CD14-positive monocyte (primary cell): ENCODE measurements at regions not wholly inside any gene's neighbourhood (a gene's known extent, or its start where the extent isn't known, plus 50 kb on each side); places are given as distances from the start of the nearest gene placed in this dataset.
A peak's percentile ranks its signal among the peaks of the same experiment; 100 is the strongest.
"Not testable (repeated sequence)": the region's sequence is repeated elsewhere in the genome, so short reads cannot be mapped to it uniquely, and the experiment has no call there.

Experiments used
- DNase-seq, 3 donors: peaks; one replicate each; pipeline ENCODE4 v3.0.0-alpha.2; 2011 to 2022
- H2AFZ ChIP-seq: 2 replicates; pipeline ENCODE4 v1.6.0; 2012; ENCODE audit warnings: mild to moderate bottlenecking, low read depth, low read length, inconsistent platforms; ENCODE audit not compliant: insufficient read depth, poor library complexity, severe bottlenecking
- H3K27ac ChIP-seq, 2 donors: 1 replicate in 1 of 2; 2 replicates in 1 of 2; pipeline ENCODE4 v1.5.1; 2012 to 2013; ENCODE audit warnings: low read length in 2 of 2, control low read depth in 1 of 2, inconsistent platforms in 1 of 2, low read depth in 1 of 2, mild to moderate bottlenecking in 1 of 2
- H3K27me3 ChIP-seq, 2 donors: one replicate each; pipeline versions ENCODE4 v1.6.0 to v1.6.1; 2011 to 2013; ENCODE audit warnings: low read length in 2 of 2; ENCODE audit not compliant: control insufficient read depth in 2 of 2, insufficient read depth in 2 of 2
- H3K36me3 ChIP-seq, 2 donors: replicated peaks in 1 of 2; 1 replicate in 1 of 2; 2 replicates in 1 of 2; pipeline versions ENCODE4 v1.5.1 to v1.6.1; 2012 to 2013; ENCODE audit warnings: low read length in 2 of 2, control low read depth in 1 of 2, inconsistent platforms in 1 of 2, mild to moderate bottlenecking in 1 of 2; ENCODE audit not compliant: insufficient read depth in 2 of 2, control insufficient read depth in 1 of 2
- H3K4me1 ChIP-seq, 2 donors: 1 replicate in 1 of 2; 2 replicates in 1 of 2; pipeline versions ENCODE4 v1.5.1 to v1.6.1; 2012 to 2013; ENCODE audit warnings: low read length in 2 of 2, control low read depth in 1 of 2, inconsistent platforms in 1 of 2, mild to moderate bottlenecking in 1 of 2, moderate library complexity in 1 of 2; ENCODE audit not compliant: insufficient read depth in 2 of 2, control insufficient read depth in 1 of 2
- H3K4me2 ChIP-seq: replicated peaks from 2 replicates; pipeline ENCODE3; 2012; ENCODE audit warnings: low read length, moderate library complexity, mild to moderate bottlenecking; ENCODE audit not compliant: poor library complexity, severe bottlenecking; ENCODE audit errors: extremely low read depth
- H3K4me3 ChIP-seq, 3 experiments: fragments of 200-600 bp in 1 of 3; sonication (generic) in 1 of 3; replicated peaks in 1 of 3; 1 replicate in 2 of 3; 2 replicates in 1 of 3; pipeline ENCODE4 v1.5.1; 2011 to 2013; ENCODE audit warnings: low read length in 3 of 3, mild to moderate bottlenecking in 3 of 3, control low read depth in 2 of 3, low read depth in 2 of 3, inconsistent platforms in 1 of 3, moderate library complexity in 1 of 3
- H3K79me2 ChIP-seq: 2 replicates; pipeline ENCODE4 v1.6.0; 2012; ENCODE audit warnings: mild to moderate bottlenecking, control low read depth, inconsistent platforms, low read length, moderate library complexity; ENCODE audit not compliant: insufficient read depth
- H3K9ac ChIP-seq: 2 replicates; pipeline ENCODE4 v1.6.0; 2017; ENCODE audit warnings: low read length, mild to moderate bottlenecking; ENCODE audit not compliant: insufficient read depth, poor library complexity, severe bottlenecking
- H3K9me3 ChIP-seq, 2 donors: replicated peaks in 1 of 2; 1 replicate in 1 of 2; 2 replicates in 1 of 2; pipeline versions ENCODE4 v1.5.1 to v1.6.1; 2012 to 2013; ENCODE audit warnings: low read length in 2 of 2, control low read depth in 1 of 2; ENCODE audit not compliant: control insufficient read depth in 1 of 2, insufficient read depth in 1 of 2
- H4K20me1 ChIP-seq: 2 replicates; pipeline ENCODE4 v1.6.0; 2012; ENCODE audit warnings: mild to moderate bottlenecking, low read length, control low read depth, moderate library complexity; ENCODE audit not compliant: insufficient read depth
- H3K27ac Mint-ChIP-seq, 7 donors: one replicate each; pipeline ENCODE4 v1.8.0; 2020; ENCODE audit warnings: mild to moderate bottlenecking in 7 of 7, mixed read lengths in 7 of 7, moderate library complexity in 6 of 7, inconsistent platforms in 2 of 7
- H3K27me3 Mint-ChIP-seq, 3 donors: one replicate each; pipeline ENCODE4 v1.8.0; 2021 to 2022; ENCODE audit warnings: low read depth in 3 of 3, mild to moderate bottlenecking in 3 of 3, mixed read lengths in 3 of 3, moderate library complexity in 3 of 3, inconsistent platforms in 1 of 3
- H3K36me3 Mint-ChIP-seq, 2 donors: one replicate each; pipeline ENCODE4 v1.8.0; 2020; ENCODE audit warnings: mixed read lengths in 2 of 2, inconsistent platforms in 1 of 2, mild to moderate bottlenecking in 1 of 2
- H3K4me1 Mint-ChIP-seq: one replicate; pipeline ENCODE4 v1.8.0; 2020; ENCODE audit warnings: mild to moderate bottlenecking, mixed read lengths
- H3K4me3 Mint-ChIP-seq, 2 donors: one replicate each; pipeline ENCODE4 v1.8.0; 2020; ENCODE audit warnings: mild to moderate bottlenecking in 2 of 2, mixed read lengths in 2 of 2, moderate library complexity in 1 of 2
- H3K9me3 Mint-ChIP-seq, 7 donors: one replicate each; pipeline ENCODE4 v1.8.0; 2020 to 2022; ENCODE audit warnings: mixed read lengths in 7 of 7, mild to moderate bottlenecking in 6 of 7, moderate library complexity in 6 of 7, inconsistent platforms in 2 of 7
- WGBS: methylation state at CpG from one replicate; pipeline ENCODE4 v1.1.5; 2013; ENCODE audit warnings: missing lambda C conversion rate; ENCODE audit not compliant: insufficient coverage; 5-methylcytosine and 5-hydroxymethylcytosine counted together
- intact Hi-C, 2 donors: fragments of 100-400 bp; cut with micrococcal nuclease; formaldehyde crosslinking; loops; one replicate each; pipeline versions ENCODE4 v1.15.0 to v1.15.1; 2023
- TF ChIP-seq, protein P1 (sequence below): fragments of 200-600 bp; IDR thresholded peaks from one replicate; pipeline ENCODE4 v1.8.0; 2022; ENCODE audit warnings: antibody characterized with exemption, mild to moderate bottlenecking

DNA sequence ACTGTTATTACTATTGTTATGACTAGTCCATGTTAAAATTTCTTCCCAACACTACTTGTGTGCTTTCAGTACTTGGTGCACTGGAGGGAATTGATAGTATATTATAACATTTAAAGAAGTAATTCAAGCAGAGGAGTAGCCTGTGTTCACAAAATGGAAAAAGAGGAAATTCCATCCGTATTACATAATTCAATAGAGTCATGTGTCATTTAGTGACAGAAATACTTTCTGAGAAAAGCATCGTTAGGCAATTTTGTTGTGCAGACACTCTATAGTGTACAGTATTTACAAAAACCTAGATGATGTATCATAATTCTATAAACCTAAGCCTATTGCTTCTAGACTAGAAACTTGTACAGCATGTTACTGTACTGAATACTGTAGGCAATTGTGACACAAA lies 78.3 kb upstream of the PCSK5 start:
- Histone ChIP-seq H3K4me3 (no peak overlapping the region), H4K20me1 (no peaks in the 10 kb centered on the region), H3K9me3 (peaks cover 7 to 10% of the 10 kb centered on the region in 2 donors), H3K4me2 (no peak overlapping the region), H3K36me3 (no peaks in the 10 kb centered on the region), H3K4me1 (peaks cover 3 to 10% of the 10 kb centered on the region in 2 donors), H3K9ac (no peak overlapping the region), H2AFZ (no peak overlapping the region), H3K27me3 (no peaks in the 10 kb centered on the region), H3K79me2 (no peaks in the 10 kb centered on the region), H3K27ac (no peak overlapping the region)
- Mint-ChIP-seq H3K27ac (no peak overlapping the region), H3K27me3 (peaks cover 0 to 5% (median 4%) of the 10 kb centered on the region in 3 donors), H3K36me3 (no peaks in the 10 kb centered on the region), H3K4me1 (peaks cover 7% of the 10 kb centered on the region), H3K9me3 (peaks cover 15 to 44% (median 26%) of the 10 kb centered on the region in 7 donors), H3K4me3 (no peak overlapping the region)
- TF ChIP-seq, protein P1, sequence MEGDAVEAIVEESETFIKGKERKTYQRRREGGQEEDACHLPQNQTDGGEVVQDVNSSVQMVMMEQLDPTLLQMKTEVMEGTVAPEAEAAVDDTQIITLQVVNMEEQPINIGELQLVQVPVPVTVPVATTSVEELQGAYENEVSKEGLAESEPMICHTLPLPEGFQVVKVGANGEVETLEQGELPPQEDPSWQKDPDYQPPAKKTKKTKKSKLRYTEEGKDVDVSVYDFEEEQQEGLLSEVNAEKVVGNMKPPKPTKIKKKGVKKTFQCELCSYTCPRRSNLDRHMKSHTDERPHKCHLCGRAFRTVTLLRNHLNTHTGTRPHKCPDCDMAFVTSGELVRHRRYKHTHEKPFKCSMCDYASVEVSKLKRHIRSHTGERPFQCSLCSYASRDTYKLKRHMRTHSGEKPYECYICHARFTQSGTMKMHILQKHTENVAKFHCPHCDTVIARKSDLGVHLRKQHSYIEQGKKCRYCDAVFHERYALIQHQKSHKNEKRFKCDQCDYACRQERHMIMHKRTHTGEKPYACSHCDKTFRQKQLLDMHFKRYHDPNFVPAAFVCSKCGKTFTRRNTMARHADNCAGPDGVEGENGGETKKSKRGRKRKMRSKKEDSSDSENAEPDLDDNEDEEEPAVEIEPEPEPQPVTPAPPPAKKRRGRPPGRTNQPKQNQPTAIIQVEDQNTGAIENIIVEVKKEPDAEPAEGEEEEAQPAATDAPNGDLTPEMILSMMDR = no peak
- WGBS = no CpG with 5 or more reads among the region's 2 CpGs
- peak; percentile 18 to 57 (median 54) for DNase-seq
- intact Hi-C loops = no loop called here

DNA sequence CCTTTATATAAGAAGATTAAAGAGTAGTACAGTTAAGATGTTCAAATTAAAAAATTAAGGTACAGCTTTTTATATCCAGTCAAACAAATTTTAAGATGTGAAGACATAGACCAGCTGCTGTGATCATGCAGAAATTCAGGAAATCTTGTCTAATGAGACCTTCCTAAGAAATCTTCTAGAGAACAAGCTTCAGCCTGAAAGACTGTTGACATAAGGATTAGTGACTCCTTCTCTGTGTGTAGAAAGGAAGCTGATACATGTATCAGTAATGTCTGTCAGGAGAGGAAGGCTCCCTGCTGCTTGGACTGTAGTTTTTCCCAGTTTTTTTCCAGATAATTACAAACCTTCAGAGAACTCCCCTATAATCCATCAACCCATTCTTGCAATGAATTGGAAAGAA lies 75.8 kb upstream of the PCSK5 start:
- H3K36me3 ChIP-seq = no peaks in the 10 kb centered on the region
- H3K9ac ChIP-seq = no peak overlapping the region
- intact Hi-C loops = no loop called here
- no peak overlapping the region for H3K4me3 Mint-ChIP-seq
- H3K79me2 ChIP-seq = no peaks in the 10 kb centered on the region
- H3K4me1 ChIP-seq = peaks cover 3 to 10% of the 10 kb centered on the region in 2 donors
- no peak overlapping the region for H3K27ac ChIP-seq
- peaks cover 7% of the 10 kb centered on the region for H3K4me1 Mint-ChIP-seq
- no peak for DNase-seq
- no peak overlapping the region for H3K27ac Mint-ChIP-seq
- H3K9me3 Mint-ChIP-seq = peaks cover 10 to 42% (median 29%) of the 10 kb centered on the region in 7 donors
- no peak overlapping the region for H3K4me2 ChIP-seq
- H3K36me3 Mint-ChIP-seq = no peaks in the 10 kb centered on the region
- H2AFZ ChIP-seq = no peak overlapping the region
- H3K27me3 ChIP-seq = no peaks in the 10 kb centered on the region
- H4K20me1 ChIP-seq = no peaks in the 10 kb centered on the region
- TF ChIP-seq, protein P1 = no peak
- H3K4me3 ChIP-seq = no peak overlapping the region
- peaks cover 2% of the 10 kb centered on the region in 3 donors for H3K27me3 Mint-ChIP-seq
- peaks cover 3 to 10% of the 10 kb centered on the region in 2 donors for H3K9me3 ChIP-seq

DNA sequence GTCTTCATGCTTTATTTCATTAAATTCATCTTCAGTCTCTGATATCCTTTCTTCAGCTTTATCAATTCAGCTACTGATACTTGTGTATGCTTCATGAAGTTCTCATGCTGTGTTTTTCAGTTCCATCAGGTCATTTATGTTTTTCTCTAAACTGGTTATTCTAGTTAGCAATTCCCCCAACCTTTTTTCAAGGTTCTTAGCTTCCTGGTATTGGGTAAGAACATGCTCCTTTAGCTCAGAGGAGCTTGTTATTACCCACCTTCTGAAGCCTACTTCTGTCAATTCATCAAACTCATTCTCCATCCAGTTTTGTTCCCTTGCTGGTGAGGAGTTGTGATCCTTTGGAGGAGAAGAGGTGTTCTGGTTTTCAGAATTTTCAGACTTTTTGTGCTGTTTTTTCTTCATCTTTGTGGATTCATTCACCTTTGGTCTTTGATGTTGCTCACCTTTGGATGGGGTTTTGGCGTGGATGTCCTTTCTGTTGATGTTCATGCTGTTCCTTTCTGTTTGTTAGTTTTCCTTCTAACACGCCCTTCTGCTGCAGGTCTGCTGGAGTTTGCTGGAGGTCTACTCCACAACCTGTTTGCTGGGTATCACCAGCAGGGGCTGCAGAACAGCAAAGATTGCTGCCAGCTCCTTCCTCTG lies 69.9 kb upstream of the PCSK5 start:
- peaks cover 11 to 22% (median 17%) of the 10 kb centered on the region in 7 donors for H3K9me3 Mint-ChIP-seq
- DNase-seq, H3K9ac ChIP-seq, H3K4me2 ChIP-seq, H3K4me1 Mint-ChIP-seq, H3K79me2 ChIP-seq, H3K27me3 ChIP-seq, H3K4me3 ChIP-seq, H2AFZ ChIP-seq, H4K20me1 ChIP-seq, H3K4me3 Mint-ChIP-seq, intact Hi-C loops, H3K36me3 ChIP-seq, H3K36me3 Mint-ChIP-seq, H3K27ac ChIP-seq, H3K4me1 ChIP-seq, H3K27ac Mint-ChIP-seq: not testable (repeated sequence)
- 100% methylated on average over 2 of the region's 2 CpGs for WGBS
- peaks cover 6 to 11% (median 6%) of the 10 kb centered on the region in 3 donors for H3K27me3 Mint-ChIP-seq
- H3K9me3 ChIP-seq = peaks cover 0 to 11% of the 10 kb centered on the region in 2 donors
